Fibroblast of the conjunctiva (primary cell): ENCODE measurements at regions not wholly inside any gene's neighbourhood (a gene's known extent, or its start where the extent isn't known, plus 50 kb on each side); places are given as distances from the start of the nearest gene placed in this dataset.
A peak's percentile ranks its signal among the peaks of the same experiment; 100 is the strongest.

Experiments
- DNase-seq: peaks from one replicate; pipeline ENCODE4 v3.0.0-alpha.2; 2010; ENCODE audit warnings: low read depth

- DNase-seq: no peak
Observed at GRCh38 chr3:10583798-10584708, 78.7 kb upstream of the ATP2B2 start.

GRCh38 chr3:10585945-10586344, 80.6 kb upstream of the ATP2B2 start:
- no peak for DNase-seq

- peak; percentile 5 for DNase-seq
Observed at GRCh38 chr3:10594915-10595314, 89.5 kb upstream of the ATP2B2 start.

GRCh38 chr3:10596746-10597448, 91.5 kb upstream of the ATP2B2 start:
- no peak for DNase-seq

GRCh38 chr3:10597733-10598132, 92.3 kb upstream of the ATP2B2 start:
- DNase-seq: no peak

GRCh38 chr3:10599017-10599416, 93.6 kb upstream of the ATP2B2 start:
- no peak for DNase-seq

GRCh38 chr3:10599444-10599843, 94.1 kb upstream of the ATP2B2 start:
- DNase-seq: no peak

- DNase-seq: no peak
Observed at GRCh38 chr3:10600296-10600714, 94.9 kb upstream of the ATP2B2 start.

GRCh38 chr3:10600726-10601125, 95.3 kb upstream of the ATP2B2 start:
- DNase-seq: no peak

GRCh38 chr3:10601151-10601856, 95.9 kb upstream of the ATP2B2 start:
- no peak for DNase-seq

- no peak for DNase-seq
Observed at GRCh38 chr3:10601857-10602230, 96.5 kb upstream of the ATP2B2 start.

GRCh38 chr3:10602271-10602670, 96.9 kb upstream of the ATP2B2 start:
- DNase-seq: no peak

GRCh38 chr3:10602769-10603768, 97.7 kb upstream of the ATP2B2 start:
- no peak for DNase-seq

GRCh38 chr3:10609134-10609533, 103.7 kb upstream of the ATP2B2 start:
- DNase-seq: no peak

GRCh38 chr3:10614168-10614567, 108.8 kb upstream of the ATP2B2 start:
- no peak for DNase-seq

- DNase-seq: no peak
Observed at GRCh38 chr3:10615715-10616114, 110.3 kb upstream of the ATP2B2 start.

GRCh38 chr3:10616321-10616720, 110.9 kb upstream of the ATP2B2 start:
- no peak for DNase-seq

- DNase-seq: no peak
Observed at GRCh38 chr3:10619989-10620832, 114.8 kb upstream of the ATP2B2 start.

- DNase-seq: no peak
Observed at GRCh38 chr3:10620833-10621082, 115.4 kb upstream of the ATP2B2 start.

GRCh38 chr3:10623578-10624275, 118.3 kb upstream of the ATP2B2 start:
- no peak for DNase-seq
